Vagina (tissue), 2 donors: ENCODE measurements at regions not wholly inside any gene's neighbourhood (a gene's known extent, or its start where the extent isn't known, plus 50 kb on each side); places are given as distances from the start of the nearest gene placed in this dataset.

Source experiments
- DNase-seq, 2 donors: peaks; one replicate each; pipeline ENCODE4 v3.0.0-alpha.2; 2017; ENCODE audit errors: extremely low spot score in 2 of 2
- H3K27ac ChIP-seq: fragments of 200-600 bp; sonication (generic); one replicate; pipeline ENCODE4 v1.5.1; 2019
- H3K27me3 ChIP-seq: fragments of 200-600 bp; sonication (generic); one replicate; pipeline ENCODE4 v1.5.1; 2019
- H3K36me3 ChIP-seq, 2 donors: fragments of 200-600 bp; sonication (generic); one replicate each; pipeline ENCODE4 v1.5.1; 2017 to 2019
- H3K4me1 ChIP-seq: fragments of 200-600 bp; sonication (generic); one replicate; pipeline ENCODE4 v1.5.1; 2019
- H3K4me3 ChIP-seq, 2 donors: fragments of 200-600 bp; sonication (generic); 1 replicate in 1 of 2; 2 replicates in 1 of 2; pipeline ENCODE4 v1.5.1; 2016 to 2019
- H3K9me3 ChIP-seq: fragments of 200-600 bp; sonication (generic); one replicate; pipeline ENCODE4 v1.5.1; 2019
- POLR2A ChIP-seq, 2 donors: fragments of 450-650 bp; IDR thresholded peaks; one replicate each; pipeline ENCODE4 v1.6.1; 2017; ENCODE audit warnings: antibody characterized with exemption in 2 of 2, mild to moderate bottlenecking in 2 of 2, moderate library complexity in 2 of 2
- POLR2AphosphoS5 ChIP-seq, 2 donors: sonication (generic); formaldehyde crosslinking; IDR thresholded peaks; one replicate each; pipeline ENCODE4 v1.9.0; 2017; ENCODE audit warnings: antibody characterized with exemption in 2 of 2, mild to moderate bottlenecking in 2 of 2, low read depth in 1 of 2; ENCODE audit not compliant: insufficient read depth in 1 of 2
- intact Hi-C: fragments of 100-400 bp; cut with DNase I; formaldehyde crosslinking; loops from one replicate; pipeline ENCODE4 v1.15.1; 2023
- TF ChIP-seq, protein P1 (sequence below), 3 experiments: fragments of 450-650 bp in 2 of 3; fragments of 200-600 bp in 1 of 3; sonication (generic) in 1 of 3; IDR thresholded peaks; one replicate each; pipeline ENCODE4 v1.5.1; 2017 to 2019; ENCODE audit warnings: antibody characterized with exemption in 3 of 3, mild to moderate bottlenecking in 2 of 3, moderate library complexity in 2 of 3

DNA sequence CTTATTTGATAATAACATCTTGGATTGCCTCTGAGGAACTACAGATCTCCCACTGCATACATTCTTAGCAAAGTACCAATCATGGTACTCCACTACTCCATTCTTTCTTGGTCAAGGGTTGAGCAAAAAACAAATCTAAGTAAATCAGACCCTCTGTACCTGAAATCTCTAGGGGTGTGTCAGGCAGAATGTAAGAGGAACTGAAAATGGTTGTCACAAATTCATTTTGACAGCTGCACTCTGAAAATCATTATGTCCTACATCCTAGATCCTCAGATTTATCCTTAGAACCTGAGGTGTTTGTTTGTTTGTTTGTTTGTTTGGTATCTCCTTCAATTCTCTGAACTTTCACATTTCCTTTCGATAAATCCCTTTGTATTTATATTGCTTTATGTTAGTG lies 433.2 kb upstream of the BTBD3 start:
- no peaks in the 10 kb centered on the region for H3K27me3 ChIP-seq
- no peaks in the 10 kb centered on the region for H3K9me3 ChIP-seq
- no peak overlapping the region for H3K4me3 ChIP-seq
- intact Hi-C loops, result no loop called here
- no peak overlapping the region for H3K27ac ChIP-seq
- TF ChIP-seq, protein P1, sequence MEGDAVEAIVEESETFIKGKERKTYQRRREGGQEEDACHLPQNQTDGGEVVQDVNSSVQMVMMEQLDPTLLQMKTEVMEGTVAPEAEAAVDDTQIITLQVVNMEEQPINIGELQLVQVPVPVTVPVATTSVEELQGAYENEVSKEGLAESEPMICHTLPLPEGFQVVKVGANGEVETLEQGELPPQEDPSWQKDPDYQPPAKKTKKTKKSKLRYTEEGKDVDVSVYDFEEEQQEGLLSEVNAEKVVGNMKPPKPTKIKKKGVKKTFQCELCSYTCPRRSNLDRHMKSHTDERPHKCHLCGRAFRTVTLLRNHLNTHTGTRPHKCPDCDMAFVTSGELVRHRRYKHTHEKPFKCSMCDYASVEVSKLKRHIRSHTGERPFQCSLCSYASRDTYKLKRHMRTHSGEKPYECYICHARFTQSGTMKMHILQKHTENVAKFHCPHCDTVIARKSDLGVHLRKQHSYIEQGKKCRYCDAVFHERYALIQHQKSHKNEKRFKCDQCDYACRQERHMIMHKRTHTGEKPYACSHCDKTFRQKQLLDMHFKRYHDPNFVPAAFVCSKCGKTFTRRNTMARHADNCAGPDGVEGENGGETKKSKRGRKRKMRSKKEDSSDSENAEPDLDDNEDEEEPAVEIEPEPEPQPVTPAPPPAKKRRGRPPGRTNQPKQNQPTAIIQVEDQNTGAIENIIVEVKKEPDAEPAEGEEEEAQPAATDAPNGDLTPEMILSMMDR (IDR thresholded peaks at IDR 0.05), result no peak
- TF ChIP-seq POLR2A (IDR thresholded peaks at IDR 0.05) (no peak), POLR2AphosphoS5 (IDR thresholded peaks at IDR 0.05; ENCODE audit: insufficient read depth in 1 of 2, low read depth in 1 of 2) (no peak)
- DNase-seq, result no peak
- H3K36me3 ChIP-seq, result no peaks in the 10 kb centered on the region
- peaks cover 9% of the 10 kb centered on the region for H3K4me1 ChIP-seq

DNA sequence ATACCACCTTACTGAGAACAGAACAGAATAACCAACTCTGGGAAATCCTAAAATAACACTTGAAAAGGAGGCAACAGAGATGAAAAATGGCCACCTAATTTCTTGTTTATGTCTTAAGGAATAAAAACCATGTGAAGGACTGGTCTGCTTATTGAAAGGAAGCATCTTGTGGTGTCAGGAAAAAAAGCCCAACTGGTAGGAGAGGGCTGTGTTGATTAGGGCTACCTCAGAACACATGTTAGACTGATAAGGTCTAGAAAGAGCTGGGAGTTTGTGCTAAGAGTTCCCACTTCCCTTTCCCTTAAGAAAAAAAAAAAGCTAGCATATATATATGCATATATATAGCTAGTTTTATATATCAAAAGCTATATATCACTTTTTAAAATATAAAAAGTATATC lies 425.3 kb upstream of the BTBD3 start:
- Histone ChIP-seq H3K4me1 (peaks cover 5% of the 10 kb centered on the region), H3K27ac (no peak overlapping the region), H3K9me3 (no peaks in the 10 kb centered on the region), H3K27me3 (no peaks in the 10 kb centered on the region), H3K36me3 (no peaks in the 10 kb centered on the region), H3K4me3 (no peak overlapping the region)
- intact Hi-C loops, result no loop called here
- DNase-seq, result no peak
- TF ChIP-seq POLR2AphosphoS5 (IDR thresholded peaks at IDR 0.05; ENCODE audit: insufficient read depth in 1 of 2, low read depth in 1 of 2), result no peak
- TF ChIP-seq POLR2A (IDR thresholded peaks at IDR 0.05), result no peak
- TF ChIP-seq, protein P1 (IDR thresholded peaks at IDR 0.05), result no peak

- intact Hi-C loops, result no loop called here
- Histone ChIP-seq H3K27me3 (no peaks in the 10 kb centered on the region), H3K36me3 (no peaks in the 10 kb centered on the region), H3K4me1 (peaks cover under 1% of the 10 kb centered on the region), H3K4me3 (no peak overlapping the region), H3K9me3 (no peaks in the 10 kb centered on the region), H3K27ac (no peak overlapping the region)
- TF ChIP-seq POLR2AphosphoS5 (IDR thresholded peaks at IDR 0.05; ENCODE audit: insufficient read depth in 1 of 2, low read depth in 1 of 2) (no peak), POLR2A (IDR thresholded peaks at IDR 0.05) (no peak)
- TF ChIP-seq, protein P1 (IDR thresholded peaks at IDR 0.05), result no peak
- no peak for DNase-seq
Measured at GRCh38 chr20:11492846-11493245, 424.8 kb upstream of the BTBD3 start.

- Histone ChIP-seq H3K36me3 (no peaks in the 10 kb centered on the region), H3K4me3 (no peak overlapping the region), H3K27me3 (no peaks in the 10 kb centered on the region), H3K9me3 (no peaks in the 10 kb centered on the region), H3K27ac (no peak overlapping the region), H3K4me1 (peaks cover 18% of the 10 kb centered on the region)
- DNase-seq, result no peak
- intact Hi-C loops, result no loop called here
- no peak for TF ChIP-seq POLR2AphosphoS5 (IDR thresholded peaks at IDR 0.05; ENCODE audit: insufficient read depth in 1 of 2, low read depth in 1 of 2)
- TF ChIP-seq, protein P1 (IDR thresholded peaks at IDR 0.05), result no peak
- no peak for TF ChIP-seq POLR2A (IDR thresholded peaks at IDR 0.05)
Measured at GRCh38 chr20:11496380-11496779, 421.3 kb upstream of the BTBD3 start.

DNA sequence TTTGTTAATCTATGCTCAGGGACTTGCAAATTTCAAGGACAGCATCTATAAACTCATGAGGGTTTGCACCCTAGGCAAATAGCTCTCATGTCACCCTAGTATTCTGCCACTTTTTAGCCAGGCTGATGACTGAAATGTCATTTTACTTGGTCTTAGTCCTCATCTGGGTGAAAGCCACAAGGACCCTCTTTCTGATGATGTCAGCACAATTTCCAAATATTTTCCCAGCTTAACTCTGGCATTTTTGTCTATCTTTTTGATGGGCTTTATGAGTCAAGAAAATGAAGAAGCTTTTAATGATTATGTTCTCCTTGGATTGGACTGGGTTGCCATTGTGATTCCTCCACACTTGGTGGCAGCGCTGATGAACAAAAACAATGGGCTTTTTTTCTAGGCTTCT lies 420.1 kb upstream of the BTBD3 start:
- Histone ChIP-seq H3K27me3 (no peaks in the 10 kb centered on the region), H3K27ac (no peak overlapping the region), H3K4me1 (peaks cover 18% of the 10 kb centered on the region), H3K36me3 (no peaks in the 10 kb centered on the region), H3K9me3 (no peaks in the 10 kb centered on the region), H3K4me3 (no peak overlapping the region)
- intact Hi-C loops, result no loop called here
- TF ChIP-seq POLR2A (IDR thresholded peaks at IDR 0.05) (no peak), POLR2AphosphoS5 (IDR thresholded peaks at IDR 0.05; ENCODE audit: insufficient read depth in 1 of 2, low read depth in 1 of 2) (no peak)
- TF ChIP-seq, protein P1 (IDR thresholded peaks at IDR 0.05), result no peak
- DNase-seq, result no peak
